Right lobe of liver (tissue), 6 donors: ENCODE measurements at regions not wholly inside any gene's neighbourhood (a gene's known extent, or its start where the extent isn't known, plus 50 kb on each side); places are given as distances from the start of the nearest gene placed in this dataset.

Experiments
- ATAC-seq, 4 donors: fragments of 200-7000 bp; cut with Tn5 transposase; one replicate each; pipeline ENCODE4 v1.9.1; 2020; ENCODE audit warnings: mild to moderate bottlenecking in 4 of 4, moderate library complexity in 4 of 4
- DNase-seq, 3 donors: peaks; one replicate each; pipeline ENCODE4 v3.0.0-alpha.2; 2020
- H3K27ac ChIP-seq, 3 donors: fragments of 200-600 bp; one replicate each; pipeline ENCODE4 v1.8.0; 2022
- H3K27me3 ChIP-seq, 2 donors: fragments of 200-600 bp; one replicate each; pipeline ENCODE4 v1.8.0; 2022
- H3K36me3 ChIP-seq, 4 donors: fragments of 200-600 bp; sonication (generic) in 1 of 4; one replicate each; pipeline versions ENCODE4 v1.5.1 to v1.8.0; 2017 to 2022; ENCODE audit warnings: control low read depth in 1 of 4
- H3K4me1 ChIP-seq, 4 donors: fragments of 200-600 bp; sonication (generic) in 1 of 4; one replicate each; pipeline versions ENCODE4 v1.5.1 to v1.8.0; 2017 to 2022; ENCODE audit warnings: control low read depth in 1 of 4
- H3K4me3 ChIP-seq, 3 donors: fragments of 200-600 bp; one replicate each; pipeline ENCODE4 v1.8.0; 2022
- H3K9me3 ChIP-seq, 4 donors: fragments of 200-600 bp; sonication (generic) in 1 of 4; one replicate each; pipeline versions ENCODE4 v1.5.1 to v1.8.0; 2017 to 2022; ENCODE audit warnings: control low read depth in 1 of 4
- CTCF ChIP-seq, 4 donors: fragments of 200-600 bp in 3 of 4; fragments of 450-650 bp in 1 of 4; IDR thresholded peaks; one replicate each; pipeline versions ENCODE4 v1.5.1 to v1.8.0; 2016 to 2022; ENCODE audit warnings: antibody characterized with exemption in 4 of 4, mild to moderate bottlenecking in 2 of 4
- POLR2A ChIP-seq: fragments of 450-650 bp; IDR thresholded peaks from one replicate; pipeline ENCODE4 v1.6.1; 2017; ENCODE audit warnings: antibody characterized with exemption, mild to moderate bottlenecking
- WGBS: methylation state at CpG from one replicate; pipeline ENCODE4 v1.1.6; 2018; ENCODE audit warnings: low coverage, low lambda C conversion rate; ENCODE audit not compliant: insufficient coverage; ENCODE audit errors: missing lambda C conversion rate; 5-methylcytosine and 5-hydroxymethylcytosine counted together
- intact Hi-C, 2 donors: fragments of 100-400 bp; cut with DNase I; formaldehyde crosslinking; loops; one replicate each; pipeline versions ENCODE4 v1.11.2 to v1.14.1; 2022
- donor health status: DM: no; HTN: yes; CAD: no.
- donor health status: DM: no; HTN: no; CAD: no.
- donor health status: DM: no; HTN: no; CAD: no.
- donor health status: DM: no; HTN: yes; CAD: no.
- donor health status: DM: no; HTN: yes; CAD: no.

GRCh38 chr12:105622846-105623736 is 292.6 kb downstream of the C12orf75 start:
- Histone ChIP-seq H3K36me3 (no peaks in the 10 kb centered on the region), H3K4me3 (no peak overlapping the region), H3K9me3 (no peaks in the 10 kb centered on the region), H3K27me3 (no peaks in the 10 kb centered on the region), H3K4me1 (no peaks in the 10 kb centered on the region), H3K27ac (no peak overlapping the region)
- no peak for TF ChIP-seq CTCF (IDR thresholded peaks at IDR 0.05)
- no peak for TF ChIP-seq POLR2A
- DNase-seq (no peak), ATAC-seq (no peak)
- WGBS, result 74% methylated on average over 9 of the region's 9 CpGs
- intact Hi-C loops, result no loop called here

- Histone ChIP-seq H3K4me1 (no peaks in the 10 kb centered on the region), H3K9me3 (no peaks in the 10 kb centered on the region), H3K27me3 (no peaks in the 10 kb centered on the region), H3K4me3 (no peak overlapping the region), H3K27ac (no peak overlapping the region), H3K36me3 (no peaks in the 10 kb centered on the region)
- 84% methylated on average over 3 of the region's 3 CpGs for WGBS
- DNase-seq (no peak), ATAC-seq (no peak)
- intact Hi-C loops, result no loop called here
- no peak for TF ChIP-seq CTCF (IDR thresholded peaks at IDR 0.05)
- no peak for TF ChIP-seq POLR2A
Observed at GRCh38 chr12:105626653-105627052, 296.2 kb downstream of the C12orf75 start.

GRCh38 chr12:105637470-105637869 is 307.0 kb downstream of the C12orf75 start:
- intact Hi-C loops, result no loop called here
- no peaks in the 10 kb centered on the region for H3K9me3 ChIP-seq
- TF ChIP-seq CTCF (IDR thresholded peaks at IDR 0.05), result no peak
- TF ChIP-seq POLR2A, result no peak
- DNase-seq (no peak), ATAC-seq (no peak)
- no peaks in the 10 kb centered on the region for H3K27me3 ChIP-seq
- no peaks in the 10 kb centered on the region for H3K36me3 ChIP-seq
- 78% methylated on average over 2 of the region's 2 CpGs for WGBS
- no peak overlapping the region for H3K27ac ChIP-seq
- no peaks in the 10 kb centered on the region for H3K4me1 ChIP-seq
- H3K4me3 ChIP-seq, result no peak overlapping the region

DNA sequence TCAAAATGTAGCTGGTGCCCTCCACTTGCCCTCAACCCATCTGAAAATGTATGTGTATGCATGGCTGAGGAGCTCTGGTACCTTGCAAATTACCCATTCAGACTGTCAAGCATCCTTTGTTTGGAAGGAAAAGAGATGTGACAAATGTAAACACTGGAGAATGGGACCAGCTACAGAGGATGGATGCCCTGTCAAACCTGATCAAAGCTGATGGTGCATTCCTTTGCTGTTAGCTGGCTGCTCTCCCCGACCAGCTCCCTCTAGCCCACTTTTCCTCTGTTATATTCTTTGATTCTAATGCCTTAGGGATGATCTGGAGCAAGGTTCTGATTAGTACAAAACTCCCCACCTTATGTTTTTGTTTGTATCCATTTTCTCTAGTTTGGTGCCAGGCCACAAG is 310.3 kb downstream of the C12orf75 start:
- no peak overlapping the region for H3K27ac ChIP-seq
- H3K36me3 ChIP-seq, result no peaks in the 10 kb centered on the region
- no CpG with 5 or more reads among the region's 1 CpG for WGBS
- TF ChIP-seq CTCF (IDR thresholded peaks at IDR 0.05), result no peak
- TF ChIP-seq POLR2A, result no peak
- intact Hi-C loops, result no loop called here
- no peak for ATAC-seq
- H3K4me3 ChIP-seq, result no peak overlapping the region
- H3K9me3 ChIP-seq, result no peaks in the 10 kb centered on the region
- no peaks in the 10 kb centered on the region for H3K27me3 ChIP-seq
- no peaks in the 10 kb centered on the region for H3K4me1 ChIP-seq
- DNase-seq, result no peak
